NT2/D1 (cell line): ENCODE measurements at regions not wholly inside any gene's neighbourhood (a gene's known extent, or its start where the extent isn't known, plus 50 kb on each side); places are given as distances from the start of the nearest gene placed in this dataset.
"Not testable (repeated sequence)": the region's sequence is repeated elsewhere in the genome, so short reads cannot be mapped to it uniquely, and the experiment has no call there.

ENCODE experiments used
- SUZ12 ChIP-seq: IDR thresholded peaks from 2 replicates; pipeline ENCODE4 v1.6.1; 2011; ENCODE audit not compliant: insufficient read length, insufficient read depth; ENCODE audit errors: extremely low read depth
- ZNF274 ChIP-seq: IDR thresholded peaks from 2 replicates; pipeline ENCODE4 v1.6.1; 2011; ENCODE audit warnings: mild to moderate bottlenecking, low read depth, low read length

DNA sequence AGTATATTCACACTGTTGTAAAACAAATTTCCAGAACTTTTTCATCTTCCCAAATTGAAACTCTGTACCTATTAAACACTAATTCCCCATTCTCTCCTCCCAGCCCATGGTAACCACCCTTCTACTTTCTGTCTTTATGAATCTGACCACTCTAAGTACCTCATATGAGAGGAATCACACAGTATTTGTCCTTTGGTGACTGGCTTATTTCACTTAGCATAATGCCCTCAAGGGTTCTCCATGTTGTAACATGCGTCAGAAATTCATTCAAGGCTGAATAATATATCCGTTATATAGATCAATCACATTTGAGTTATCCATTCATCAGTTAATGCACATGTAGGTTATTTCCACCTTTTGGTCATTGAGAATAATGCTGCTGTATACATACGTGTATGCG is 162.2 kb downstream of the GOSR1 start:
- not testable (repeated sequence) for TF ChIP-seq ZNF274, SUZ12
